ENCODE measurements at regions not wholly inside any gene's neighbourhood (a gene's known extent, or its start where the extent isn't known, plus 50 kb on each side); places are given as distances from the start of the nearest gene placed in this dataset.

GRCh38 chr7:53656881-53657280 lies 621.4 kb downstream of the POM121L12 start:
- TF ChIP-seq, protein P1, sequence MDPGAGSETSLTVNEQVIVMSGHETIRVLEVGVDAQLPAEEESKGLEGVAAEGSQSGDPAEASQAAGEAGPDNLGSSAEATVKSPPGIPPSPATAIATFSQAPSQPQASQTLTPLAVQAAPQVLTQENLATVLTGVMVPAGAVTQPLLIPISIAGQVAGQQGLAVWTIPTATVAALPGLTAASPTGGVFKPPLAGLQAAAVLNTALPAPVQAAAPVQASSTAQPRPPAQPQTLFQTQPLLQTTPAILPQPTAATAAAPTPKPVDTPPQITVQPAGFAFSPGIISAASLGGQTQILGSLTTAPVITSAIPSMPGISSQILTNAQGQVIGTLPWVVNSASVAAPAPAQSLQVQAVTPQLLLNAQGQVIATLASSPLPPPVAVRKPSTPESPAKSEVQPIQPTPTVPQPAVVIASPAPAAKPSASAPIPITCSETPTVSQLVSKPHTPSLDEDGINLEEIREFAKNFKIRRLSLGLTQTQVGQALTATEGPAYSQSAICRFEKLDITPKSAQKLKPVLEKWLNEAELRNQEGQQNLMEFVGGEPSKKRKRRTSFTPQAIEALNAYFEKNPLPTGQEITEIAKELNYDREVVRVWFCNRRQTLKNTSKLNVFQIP (CRISPR knock-in tag; IDR thresholded peaks at IDR 0.05; ENCODE audit: borderline replicate concordance, low read depth), result no peak
- TF ChIP-seq, protein P2, sequence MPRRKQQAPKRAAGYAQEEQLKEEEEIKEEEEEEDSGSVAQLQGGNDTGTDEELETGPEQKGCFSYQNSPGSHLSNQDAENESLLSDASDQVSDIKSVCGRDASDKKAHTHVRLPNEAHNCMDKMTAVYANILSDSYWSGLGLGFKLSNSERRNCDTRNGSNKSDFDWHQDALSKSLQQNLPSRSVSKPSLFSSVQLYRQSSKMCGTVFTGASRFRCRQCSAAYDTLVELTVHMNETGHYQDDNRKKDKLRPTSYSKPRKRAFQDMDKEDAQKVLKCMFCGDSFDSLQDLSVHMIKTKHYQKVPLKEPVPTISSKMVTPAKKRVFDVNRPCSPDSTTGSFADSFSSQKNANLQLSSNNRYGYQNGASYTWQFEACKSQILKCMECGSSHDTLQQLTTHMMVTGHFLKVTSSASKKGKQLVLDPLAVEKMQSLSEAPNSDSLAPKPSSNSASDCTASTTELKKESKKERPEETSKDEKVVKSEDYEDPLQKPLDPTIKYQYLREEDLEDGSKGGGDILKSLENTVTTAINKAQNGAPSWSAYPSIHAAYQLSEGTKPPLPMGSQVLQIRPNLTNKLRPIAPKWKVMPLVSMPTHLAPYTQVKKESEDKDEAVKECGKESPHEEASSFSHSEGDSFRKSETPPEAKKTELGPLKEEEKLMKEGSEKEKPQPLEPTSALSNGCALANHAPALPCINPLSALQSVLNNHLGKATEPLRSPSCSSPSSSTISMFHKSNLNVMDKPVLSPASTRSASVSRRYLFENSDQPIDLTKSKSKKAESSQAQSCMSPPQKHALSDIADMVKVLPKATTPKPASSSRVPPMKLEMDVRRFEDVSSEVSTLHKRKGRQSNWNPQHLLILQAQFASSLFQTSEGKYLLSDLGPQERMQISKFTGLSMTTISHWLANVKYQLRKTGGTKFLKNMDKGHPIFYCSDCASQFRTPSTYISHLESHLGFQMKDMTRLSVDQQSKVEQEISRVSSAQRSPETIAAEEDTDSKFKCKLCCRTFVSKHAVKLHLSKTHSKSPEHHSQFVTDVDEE (CRISPR knock-in tag; IDR thresholded peaks at IDR 0.05), result no peak
- TF ChIP-seq CSRNP3 (CRISPR knock-in tag; IDR thresholded peaks at IDR 0.05) (no peak), CREB5 (CRISPR knock-in tag; IDR thresholded peaks at IDR 0.05; ENCODE audit: low read depth) (no peak), ZNF8 (CRISPR knock-in tag; IDR thresholded peaks at IDR 0.05) (no peak), ZNF565 (CRISPR knock-in tag; conservative IDR thresholded peaks at IDR 0.05; ENCODE audit: low read depth) (no peak), ZFP3 (CRISPR knock-in tag; IDR thresholded peaks at IDR 0.05) (no peak), RARB (CRISPR knock-in tag; IDR thresholded peaks at IDR 0.05) (no peak), GLIS3 (CRISPR knock-in tag; IDR thresholded peaks at IDR 0.05) (no peak)
- ATAC-seq, result no peak

DNA sequence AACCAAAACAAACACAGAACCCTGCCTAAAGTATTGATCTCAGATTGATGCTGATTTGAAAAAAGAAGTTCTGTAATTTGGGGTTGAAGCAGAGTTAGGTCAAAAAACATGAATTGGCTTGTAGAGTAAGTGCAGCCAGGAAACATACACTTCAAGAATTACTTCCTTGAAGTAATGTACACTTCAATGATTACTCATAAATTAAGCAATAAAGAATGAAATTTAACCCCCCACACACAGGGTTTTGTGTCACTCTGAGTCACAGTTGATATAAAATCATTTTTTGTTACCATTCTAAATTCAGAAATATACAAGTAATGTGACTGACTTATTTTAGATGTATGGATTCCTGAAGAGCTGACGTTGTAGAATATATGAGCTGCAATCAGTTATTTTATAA lies 622.2 kb downstream of the POM121L12 start:
- TF ChIP-seq GLIS3 (CRISPR knock-in tag; IDR thresholded peaks at IDR 0.05), result no peak
- TF ChIP-seq ZNF8 (CRISPR knock-in tag; IDR thresholded peaks at IDR 0.05), result no peak
- no peak for TF ChIP-seq PATZ1 (CRISPR knock-in tag; IDR thresholded peaks at IDR 0.05; ENCODE audit: borderline replicate concordance)
- TF ChIP-seq ARNTL (CRISPR knock-in tag; IDR thresholded peaks at IDR 0.05; ENCODE audit: borderline replicate concordance, low read depth), result no peak
- no peak for TF ChIP-seq ZFP30 (CRISPR knock-in tag; IDR thresholded peaks at IDR 0.05)
- no peak for TF ChIP-seq TOX (CRISPR knock-in tag; IDR thresholded peaks at IDR 0.05; ENCODE audit: borderline replicate concordance)
- TF ChIP-seq ISL1 (CRISPR knock-in tag; IDR thresholded peaks at IDR 0.05), result no peak
- no peak for TF ChIP-seq RARB (CRISPR knock-in tag; IDR thresholded peaks at IDR 0.05)
- TF ChIP-seq ESRRG (CRISPR knock-in tag; IDR thresholded peaks at IDR 0.05), result no peak
- no peak for TF ChIP-seq CSRNP3 (CRISPR knock-in tag; IDR thresholded peaks at IDR 0.05)
- no peak for TF ChIP-seq ZNF565 (CRISPR knock-in tag; conservative IDR thresholded peaks at IDR 0.05; ENCODE audit: low read depth)
- TF ChIP-seq CSDC2 (CRISPR knock-in tag; IDR thresholded peaks at IDR 0.05), result no peak
- no peak for TF ChIP-seq TCF4 (CRISPR knock-in tag; IDR thresholded peaks at IDR 0.05; ENCODE audit: borderline replicate concordance)
- no peak for TF ChIP-seq OSR1 (CRISPR knock-in tag; IDR thresholded peaks at IDR 0.05)
- TF ChIP-seq, protein P1 (CRISPR knock-in tag; IDR thresholded peaks at IDR 0.05; ENCODE audit: borderline replicate concordance, low read depth), result no peak
- no peak for TF ChIP-seq ZNF70 (CRISPR knock-in tag; IDR thresholded peaks at IDR 0.05)
- TF ChIP-seq BACH2 (CRISPR knock-in tag; IDR thresholded peaks at IDR 0.05; ENCODE audit: borderline replicate concordance), result no peak
- no peak for TF ChIP-seq SNAI2 (CRISPR knock-in tag; IDR thresholded peaks at IDR 0.05)
- TF ChIP-seq, protein P2 (CRISPR knock-in tag; IDR thresholded peaks at IDR 0.05), result no peak
- no peak for TF ChIP-seq CREB5 (CRISPR knock-in tag; IDR thresholded peaks at IDR 0.05; ENCODE audit: low read depth)
- no peak for ATAC-seq
